Neural cell (in vitro differentiated cells): ENCODE measurements at regions not wholly inside any gene's neighbourhood (a gene's known extent, or its start where the extent isn't known, plus 50 kb on each side); places are given as distances from the start of the nearest gene placed in this dataset.

Source experiments
- H2AFZ ChIP-seq: fragments of 200-600, 300-800 bp; sonication (generic), shearing (Covaris generic); 2 replicates; pipeline ENCODE4 v1.6.0; 2014; ENCODE audit warnings: low read depth, mild to moderate bottlenecking, antibody characterized with exemption, low read length, moderate library complexity
- H3F3A ChIP-seq: fragments of 200-600 bp; shearing (Covaris generic); 2 replicates; pipeline ENCODE4 v1.6.1; 2016; ENCODE audit warnings: mild to moderate bottlenecking, moderate library complexity, mixed read lengths, antibody characterized with exemption, low read length; ENCODE audit not compliant: insufficient read depth, poor library complexity, severe bottlenecking
- H3K27ac ChIP-seq: fragments of 200-600, 300-800 bp; sonication (generic), shearing (Covaris generic); 2 replicates; pipeline ENCODE4 v1.5.1; 2014; ENCODE audit warnings: mild to moderate bottlenecking, low read length, moderate library complexity
- H3K27me3 ChIP-seq: fragments of 300-800, 200-600 bp; sonication (generic), shearing (Covaris generic); 2 replicates; pipeline ENCODE4 v1.6.0; 2014; ENCODE audit warnings: mild to moderate bottlenecking, low read depth, low read length, moderate library complexity; ENCODE audit not compliant: insufficient read depth
- H3K36me3 ChIP-seq: fragments of 300-800, 200-600 bp; sonication (generic), shearing (Covaris generic); 2 replicates; pipeline ENCODE4 v1.5.1; 2014; ENCODE audit warnings: mild to moderate bottlenecking, antibody characterized with exemption, low read length, moderate library complexity; ENCODE audit not compliant: insufficient read depth
- H3K4me2 ChIP-seq: fragments of 300-800, 200-600 bp; sonication (generic), shearing (Covaris generic); 2 replicates; pipeline ENCODE4 v1.6.0; 2014; ENCODE audit warnings: mild to moderate bottlenecking, low read length
- H3K4me3 ChIP-seq: fragments of 300-800, 200-600 bp; sonication (generic), shearing (Covaris generic); 2 replicates; pipeline ENCODE4 v1.5.1; 2014; ENCODE audit warnings: mild to moderate bottlenecking, low read length, moderate library complexity
- H3K79me2 ChIP-seq: fragments of 200-600 bp; shearing (Covaris generic); replicated peaks from 2 replicates; pipeline ENCODE4 v1.6.0; 2014; ENCODE audit warnings: mild to moderate bottlenecking, low read length, moderate library complexity; ENCODE audit not compliant: insufficient read depth
- H3K9ac ChIP-seq: fragments of 300-800, 200-600 bp; sonication (generic), shearing (Covaris generic); 2 replicates; pipeline ENCODE4 v1.6.1; 2016; ENCODE audit warnings: mild to moderate bottlenecking, low read length, mixed read lengths
- H3K9me2 ChIP-seq: fragments of 200-600 bp; shearing (Covaris generic); 2 replicates; pipeline ENCODE4 v1.6.1; 2016; ENCODE audit warnings: mild to moderate bottlenecking, low read length, mixed read lengths; ENCODE audit not compliant: insufficient read depth
- H3K9me3 ChIP-seq: fragments of 200-600, 300-800 bp; sonication (generic), shearing (Covaris generic); 2 replicates; pipeline ENCODE4 v1.6.1; 2016; ENCODE audit warnings: mild to moderate bottlenecking, mixed run types, low read length, moderate library complexity, mixed read lengths
- H4K20me1 ChIP-seq: fragments of 200-600 bp; shearing (Covaris generic); 2 replicates; pipeline ENCODE4 v1.6.1; 2016; ENCODE audit warnings: mild to moderate bottlenecking, mixed run types; ENCODE audit not compliant: insufficient read depth
- EP300 ChIP-seq: fragments of 450-650 bp; conservative IDR thresholded peaks from 2 replicates; pipeline ENCODE4 v1.6.1; 2014; ENCODE audit warnings: antibody characterized with exemption, mild to moderate bottlenecking, moderate library complexity; ENCODE audit not compliant: poor library complexity, severe bottlenecking
- EZH2 ChIP-seq: fragments of 200-600, 300-800 bp; shearing (Covaris generic), sonication (generic); IDR thresholded peaks from 2 replicates; pipeline ENCODE4 v1.6.1; 2014; ENCODE audit warnings: antibody characterized with exemption, low read length, borderline replicate concordance, mild to moderate bottlenecking; ENCODE audit not compliant: insufficient read depth, poor library complexity, severe bottlenecking
- MXI1 ChIP-seq: fragments of 450-650 bp; conservative IDR thresholded peaks from 2 replicates; pipeline ENCODE4 v1.6.1; 2014; ENCODE audit warnings: antibody characterized with exemption, mild to moderate bottlenecking; ENCODE audit not compliant: poor library complexity, severe bottlenecking
- POLR2AphosphoS5 ChIP-seq: IDR thresholded peaks from 2 replicates; pipeline ENCODE4 v1.6.1; 2012
- RAD21 ChIP-seq: fragments of 450-650 bp; conservative IDR thresholded peaks from 2 replicates; pipeline ENCODE4 v1.6.1; 2014; ENCODE audit warnings: antibody characterized with exemption, mild to moderate bottlenecking, moderate library complexity
- SMC3 ChIP-seq: fragments of 450-650 bp; conservative IDR thresholded peaks from 2 replicates; pipeline ENCODE4 v1.6.1; 2014; ENCODE audit warnings: antibody characterized with exemption, mild to moderate bottlenecking, moderate library complexity; ENCODE audit not compliant: poor library complexity
- TAF1 ChIP-seq: IDR thresholded peaks from 2 replicates; pipeline ENCODE4 v1.6.1; 2012; ENCODE audit warnings: low read depth
- TF ChIP-seq, protein P1 (sequence below): IDR thresholded peaks from 2 replicates; pipeline ENCODE4 v1.6.1; 2012; ENCODE audit warnings: borderline replicate concordance
- TF ChIP-seq, protein P2 (sequence below): fragments of 450-650 bp; IDR thresholded peaks from 2 replicates; pipeline ENCODE4 v1.5.1; 2014; ENCODE audit warnings: antibody characterized with exemption, mild to moderate bottlenecking, moderate library complexity; ENCODE audit not compliant: poor library complexity, severe bottlenecking

DNA sequence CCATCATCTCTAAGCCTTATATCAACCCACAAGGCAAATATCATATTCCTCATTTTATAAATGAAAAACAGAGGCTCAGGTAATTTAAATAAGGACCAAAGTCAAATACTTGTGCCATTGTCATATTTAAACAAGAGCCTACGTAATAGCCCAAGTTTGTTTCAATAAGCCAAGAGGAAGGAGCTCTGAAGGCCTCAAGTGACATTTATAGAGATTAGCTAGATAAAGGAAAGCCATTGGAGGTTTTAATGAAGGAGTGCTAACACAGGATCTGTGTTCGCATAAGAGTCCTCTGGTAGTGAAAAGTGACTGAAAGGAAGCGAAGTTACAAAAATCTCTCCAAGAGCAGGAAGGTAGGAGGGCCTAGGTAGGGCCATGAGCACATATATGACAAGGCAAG lies 384.9 kb upstream of the NOCT start:
- Histone ChIP-seq H3K4me3 (no peak overlapping the region), H3F3A (no peaks in the 10 kb centered on the region), H2AFZ (no peak overlapping the region), H4K20me1 (no peaks in the 10 kb centered on the region), H3K9me3 (no peaks in the 10 kb centered on the region), H3K36me3 (no peaks in the 10 kb centered on the region), H3K79me2 (no peaks in the 10 kb centered on the region), H3K9me2 (no peaks in the 10 kb centered on the region), H3K4me2 (no peak overlapping the region), H3K9ac (no peak overlapping the region), H3K27me3 (no peaks in the 10 kb centered on the region), H3K27ac (no peak overlapping the region)
- TF ChIP-seq EZH2 (no peak), EP300 (no peak), MXI1 (no peak), POLR2AphosphoS5 (no peak), SMC3 (no peak), RAD21 (no peak), TAF1 (no peak)
- TF ChIP-seq, protein P1, sequence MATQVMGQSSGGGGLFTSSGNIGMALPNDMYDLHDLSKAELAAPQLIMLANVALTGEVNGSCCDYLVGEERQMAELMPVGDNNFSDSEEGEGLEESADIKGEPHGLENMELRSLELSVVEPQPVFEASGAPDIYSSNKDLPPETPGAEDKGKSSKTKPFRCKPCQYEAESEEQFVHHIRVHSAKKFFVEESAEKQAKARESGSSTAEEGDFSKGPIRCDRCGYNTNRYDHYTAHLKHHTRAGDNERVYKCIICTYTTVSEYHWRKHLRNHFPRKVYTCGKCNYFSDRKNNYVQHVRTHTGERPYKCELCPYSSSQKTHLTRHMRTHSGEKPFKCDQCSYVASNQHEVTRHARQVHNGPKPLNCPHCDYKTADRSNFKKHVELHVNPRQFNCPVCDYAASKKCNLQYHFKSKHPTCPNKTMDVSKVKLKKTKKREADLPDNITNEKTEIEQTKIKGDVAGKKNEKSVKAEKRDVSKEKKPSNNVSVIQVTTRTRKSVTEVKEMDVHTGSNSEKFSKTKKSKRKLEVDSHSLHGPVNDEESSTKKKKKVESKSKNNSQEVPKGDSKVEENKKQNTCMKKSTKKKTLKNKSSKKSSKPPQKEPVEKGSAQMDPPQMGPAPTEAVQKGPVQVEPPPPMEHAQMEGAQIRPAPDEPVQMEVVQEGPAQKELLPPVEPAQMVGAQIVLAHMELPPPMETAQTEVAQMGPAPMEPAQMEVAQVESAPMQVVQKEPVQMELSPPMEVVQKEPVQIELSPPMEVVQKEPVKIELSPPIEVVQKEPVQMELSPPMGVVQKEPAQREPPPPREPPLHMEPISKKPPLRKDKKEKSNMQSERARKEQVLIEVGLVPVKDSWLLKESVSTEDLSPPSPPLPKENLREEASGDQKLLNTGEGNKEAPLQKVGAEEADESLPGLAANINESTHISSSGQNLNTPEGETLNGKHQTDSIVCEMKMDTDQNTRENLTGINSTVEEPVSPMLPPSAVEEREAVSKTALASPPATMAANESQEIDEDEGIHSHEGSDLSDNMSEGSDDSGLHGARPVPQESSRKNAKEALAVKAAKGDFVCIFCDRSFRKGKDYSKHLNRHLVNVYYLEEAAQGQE: no peak
- TF ChIP-seq, protein P2, sequence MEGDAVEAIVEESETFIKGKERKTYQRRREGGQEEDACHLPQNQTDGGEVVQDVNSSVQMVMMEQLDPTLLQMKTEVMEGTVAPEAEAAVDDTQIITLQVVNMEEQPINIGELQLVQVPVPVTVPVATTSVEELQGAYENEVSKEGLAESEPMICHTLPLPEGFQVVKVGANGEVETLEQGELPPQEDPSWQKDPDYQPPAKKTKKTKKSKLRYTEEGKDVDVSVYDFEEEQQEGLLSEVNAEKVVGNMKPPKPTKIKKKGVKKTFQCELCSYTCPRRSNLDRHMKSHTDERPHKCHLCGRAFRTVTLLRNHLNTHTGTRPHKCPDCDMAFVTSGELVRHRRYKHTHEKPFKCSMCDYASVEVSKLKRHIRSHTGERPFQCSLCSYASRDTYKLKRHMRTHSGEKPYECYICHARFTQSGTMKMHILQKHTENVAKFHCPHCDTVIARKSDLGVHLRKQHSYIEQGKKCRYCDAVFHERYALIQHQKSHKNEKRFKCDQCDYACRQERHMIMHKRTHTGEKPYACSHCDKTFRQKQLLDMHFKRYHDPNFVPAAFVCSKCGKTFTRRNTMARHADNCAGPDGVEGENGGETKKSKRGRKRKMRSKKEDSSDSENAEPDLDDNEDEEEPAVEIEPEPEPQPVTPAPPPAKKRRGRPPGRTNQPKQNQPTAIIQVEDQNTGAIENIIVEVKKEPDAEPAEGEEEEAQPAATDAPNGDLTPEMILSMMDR: no peak

DNA sequence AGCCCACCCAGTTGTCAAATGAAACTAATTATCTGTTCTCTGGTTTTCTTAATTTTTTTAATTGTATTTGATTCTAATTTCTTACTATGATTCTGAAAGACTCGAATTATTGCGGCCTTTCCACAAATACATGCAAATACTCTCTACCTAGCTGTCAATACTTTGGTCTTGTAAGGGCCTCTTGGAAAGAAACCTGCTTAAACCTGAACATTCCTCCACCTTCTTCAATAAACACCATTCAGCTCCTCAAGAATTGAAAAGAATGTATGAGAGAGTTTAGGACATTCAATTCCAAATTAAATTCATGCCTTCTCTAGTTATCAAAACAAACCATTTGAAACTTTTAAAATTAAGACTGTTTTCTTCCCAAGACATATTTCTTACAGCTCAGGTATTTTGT lies 385.9 kb upstream of the NOCT start:
- Histone ChIP-seq H3K27me3 (no peaks in the 10 kb centered on the region), H3F3A (no peaks in the 10 kb centered on the region), H3K79me2 (no peaks in the 10 kb centered on the region), H3K9me3 (no peaks in the 10 kb centered on the region), H4K20me1 (no peaks in the 10 kb centered on the region), H3K9me2 (no peaks in the 10 kb centered on the region), H3K27ac (no peak overlapping the region), H3K36me3 (no peaks in the 10 kb centered on the region), H3K4me2 (no peak overlapping the region), H3K9ac (no peak overlapping the region), H2AFZ (no peak overlapping the region), H3K4me3 (no peak overlapping the region)
- TF ChIP-seq EZH2 (no peak), POLR2AphosphoS5 (no peak), EP300 (no peak), SMC3 (no peak), MXI1 (no peak)
- TF ChIP-seq, protein P1: no peak
